Liver (tissue), 7 donors: ENCODE measurements at regions not wholly inside any gene's neighbourhood (a gene's known extent, or its start where the extent isn't known, plus 50 kb on each side); places are given as distances from the start of the nearest gene placed in this dataset.

Source experiments
- DNase-seq: peaks from one replicate; pipeline ENCODE4 v3.0.0-alpha.2; 2017; ENCODE audit warnings: low spot score
- H3K27ac ChIP-seq, 2 donors: one replicate each; pipeline ENCODE4 v1.7.0; 2013; ENCODE audit warnings: inconsistent platforms in 2 of 2, low read length in 2 of 2, control low read depth in 1 of 2, low read depth in 1 of 2, mild to moderate bottlenecking in 1 of 2
- H3K27me3 ChIP-seq, 4 donors: one replicate each; pipeline versions ENCODE4 v1.6.1 to v1.7.0; 2013; ENCODE audit warnings: low read length in 3 of 4, inconsistent platforms in 1 of 4, mild to moderate bottlenecking in 1 of 4, moderate library complexity in 1 of 4; ENCODE audit not compliant: control insufficient read depth in 4 of 4, insufficient read depth in 4 of 4
- H3K36me3 ChIP-seq, 4 donors: one replicate each; pipeline versions ENCODE4 v1.6.1 to v1.7.0; 2013; ENCODE audit warnings: low read length in 3 of 4, mild to moderate bottlenecking in 3 of 4, low read depth in 1 of 4, moderate library complexity in 1 of 4; ENCODE audit not compliant: control insufficient read depth in 4 of 4, insufficient read depth in 3 of 4
- H3K4me1 ChIP-seq, 4 donors: one replicate each; pipeline versions ENCODE4 v1.6.1 to v1.7.0; 2013; ENCODE audit warnings: low read length in 3 of 4, mild to moderate bottlenecking in 3 of 4, moderate library complexity in 1 of 4; ENCODE audit not compliant: control insufficient read depth in 4 of 4, insufficient read depth in 4 of 4
- H3K4me3 ChIP-seq, 3 donors: one replicate each; pipeline versions ENCODE4 v1.6.1 to v1.7.0; 2013; ENCODE audit warnings: low read length in 3 of 3, control low read depth in 1 of 3, low read depth in 1 of 3, mild to moderate bottlenecking in 1 of 3
- H3K9ac ChIP-seq, 2 donors: one replicate each; pipeline ENCODE4 v1.7.0; 2013; ENCODE audit warnings: low read length in 2 of 2, mild to moderate bottlenecking in 2 of 2, moderate library complexity in 2 of 2, control low read depth in 1 of 2, low read depth in 1 of 2
- H3K9me3 ChIP-seq, 4 donors: one replicate each; pipeline versions ENCODE4 v1.6.1 to v1.7.0; 2013; ENCODE audit warnings: low read length in 3 of 4; ENCODE audit not compliant: control insufficient read depth in 4 of 4
- ATF3 ChIP-seq: IDR thresholded peaks from 2 replicates; pipeline ENCODE4 v1.6.1; 2016; ENCODE audit warnings: antibody characterized with exemption
- EGR1 ChIP-seq, 2 donors: IDR thresholded peaks; 2 replicates each; pipeline ENCODE4 v1.6.1; 2016 to 2018; ENCODE audit warnings: antibody characterized with exemption in 2 of 2, low read depth in 2 of 2
- FOXA1 ChIP-seq: IDR thresholded peaks from 2 replicates; pipeline ENCODE4 v1.6.1; 2016; ENCODE audit warnings: antibody characterized with exemption
- FOXA2 ChIP-seq: IDR thresholded peaks from 2 replicates; pipeline ENCODE4 v1.6.1; 2016; ENCODE audit warnings: antibody characterized with exemption
- GABPA ChIP-seq, 2 donors: IDR thresholded peaks in 1 of 2; conservative IDR thresholded peaks in 1 of 2; 2 replicates each; pipeline ENCODE4 v1.6.1; 2016; ENCODE audit warnings: antibody characterized with exemption in 2 of 2, mild to moderate bottlenecking in 1 of 2, moderate library complexity in 1 of 2
- HNF4A ChIP-seq, 2 donors: conservative IDR thresholded peaks; 2 replicates each; pipeline ENCODE4 v1.6.1; 2016; ENCODE audit warnings: antibody characterized with exemption in 2 of 2, mild to moderate bottlenecking in 2 of 2
- HNF4G ChIP-seq: IDR thresholded peaks from 2 replicates; pipeline ENCODE4 v1.6.1; 2016; ENCODE audit warnings: antibody characterized with exemption
- JUND ChIP-seq, 2 donors: IDR thresholded peaks; 2 replicates each; pipeline ENCODE4 v1.6.1; 2016; ENCODE audit warnings: antibody characterized with exemption in 2 of 2
- MAX ChIP-seq: IDR thresholded peaks from 2 replicates; pipeline ENCODE4 v1.6.1; 2016; ENCODE audit warnings: antibody characterized with exemption
- RAD21 ChIP-seq, 2 donors: IDR thresholded peaks; 2 replicates each; pipeline ENCODE4 v1.6.1; 2016; ENCODE audit warnings: antibody characterized with exemption in 2 of 2, mild to moderate bottlenecking in 2 of 2
- REST ChIP-seq: IDR thresholded peaks from 2 replicates; pipeline ENCODE4 v1.6.1; 2016; ENCODE audit warnings: antibody characterized with exemption, mild to moderate bottlenecking
- RXRA ChIP-seq, 2 donors: IDR thresholded peaks; 2 replicates each; pipeline ENCODE4 v1.6.1; 2017 to 2018; ENCODE audit warnings: antibody characterized with exemption in 2 of 2, mild to moderate bottlenecking in 1 of 2
- SP1 ChIP-seq: IDR thresholded peaks from 2 replicates; pipeline ENCODE4 v1.6.1; 2018; ENCODE audit warnings: antibody characterized with exemption, mild to moderate bottlenecking
- TAF1 ChIP-seq: conservative IDR thresholded peaks from 2 replicates; pipeline ENCODE4 v1.6.1; 2016; ENCODE audit warnings: antibody characterized with exemption, mild to moderate bottlenecking
- ZBTB33 ChIP-seq: IDR thresholded peaks from 2 replicates; pipeline ENCODE4 v1.6.1; 2016; ENCODE audit warnings: antibody characterized with exemption
- WGBS: extraction: QIAGEN DNeasy Blood & Tissue Kit; methylation state at CpG from one replicate; pipeline ENCODE4 v1.1.7; 2013; 5-methylcytosine and 5-hydroxymethylcytosine counted together
- donor health status: healthy.
- donor health status: healthy.
- donor health status: healthy.
- donor health status: healthy.

GRCh38 chr5:89857790-89858189, 551.8 kb downstream of the CETN3 start:
- WGBS = 73% methylated on average over 5 of the region's 5 CpGs
- TF ChIP-seq FOXA1 = no peak
- TF ChIP-seq EGR1 (IDR thresholded peaks at IDR 0.05; ENCODE audit: low read depth in 2 of 2) = no peak

GRCh38 chr5:89855417-89855816, 554.1 kb downstream of the CETN3 start:
- Histone ChIP-seq H3K9ac (no peak overlapping the region), H3K9me3 (no peaks in the 10 kb centered on the region), H3K27ac (no peak overlapping the region), H3K4me1 (no peaks in the 10 kb centered on the region), H3K27me3 (no peaks in the 10 kb centered on the region), H3K36me3 (no peaks in the 10 kb centered on the region), H3K4me3 (no peak overlapping the region)
- TF ChIP-seq ATF3 (no peak), JUND (IDR thresholded peaks at IDR 0.05) (no peak), ZBTB33 (no peak), GABPA (IDR thresholded peaks at IDR 0.05 in 1 of 2, conservative IDR thresholded peaks at IDR 0.05 in 1 of 2) (no peak), TAF1 (no peak), RXRA (IDR thresholded peaks at IDR 0.05) (no peak), MAX (no peak), FOXA1 (no peak), HNF4G (no peak), HNF4A (conservative IDR thresholded peaks at IDR 0.05) (no peak), FOXA2 (no peak), SP1 (no peak), REST (no peak), RAD21 (IDR thresholded peaks at IDR 0.05) (no peak)
- WGBS = 78% methylated on average over 2 of the region's 2 CpGs
- no peak for DNase-seq

More at GRCh38 chr5:89857790-89858189, 551.8 kb downstream of the CETN3 start:
- Histone ChIP-seq H3K36me3 (no peaks in the 10 kb centered on the region), H3K4me3 (no peak overlapping the region), H3K9me3 (no peaks in the 10 kb centered on the region), H3K27me3 (no peaks in the 10 kb centered on the region), H3K4me1 (no peaks in the 10 kb centered on the region), H3K9ac (no peak overlapping the region), H3K27ac (no peak overlapping the region)
- no peak for DNase-seq
